ENCODE measurements at regions not wholly inside any gene's neighbourhood (a gene's known extent, or its start where the extent isn't known, plus 50 kb on each side); places are given as distances from the start of the nearest gene placed in this dataset.

- H3K36me3 ChIP-seq (ENCODE audit: control insufficient read depth in 1 of 2, insufficient read depth in 2 of 2, low read depth in 1 of 2, low read length in 2 of 2) = no peaks in the 10 kb centered on the region
- H3K14ac ChIP-seq (ENCODE audit: low read length in 2 of 2) = no peak overlapping the region
- H2AFZ ChIP-seq (ENCODE audit: low read depth, low read length) = no peak overlapping the region
- no peak overlapping the region for H2BK12ac ChIP-seq (ENCODE audit: low read length in 2 of 2)
- no peak overlapping the region for H3K4me3 ChIP-seq (ENCODE audit: insufficient read depth in 1 of 2, low read depth in 1 of 2, low read length in 2 of 2)
- H3K9me3 ChIP-seq (ENCODE audit: control insufficient read depth, low read length) = peaks cover 5% of the 10 kb centered on the region
- no peaks in the 10 kb centered on the region for H3K4me1 ChIP-seq (ENCODE audit: control insufficient read depth, insufficient read depth, low read depth, low read length)
- DNase-seq = no peak
- H3K4ac ChIP-seq (ENCODE audit: low read depth in 1 of 2, low read length in 2 of 2) = no peak overlapping the region
- H4K8ac ChIP-seq (ENCODE audit: low read length) = no peak overlapping the region
- no peak overlapping the region for H3K9ac ChIP-seq (ENCODE audit: low read length)
- no peaks in the 10 kb centered on the region for H3K79me1 ChIP-seq (replicated peaks; ENCODE audit: low read length, poor library complexity, severe bottlenecking)
- no peak overlapping the region for H2BK15ac ChIP-seq (ENCODE audit: low read depth, poor library complexity, severe bottlenecking)
- H4K91ac ChIP-seq (ENCODE audit: low read length) = no peak overlapping the region
- no peak overlapping the region for H2BK120ac ChIP-seq (ENCODE audit: low read depth, low read length)
- H2AK5ac ChIP-seq (ENCODE audit: low read length, severe bottlenecking) = no peak overlapping the region
- H3K18ac ChIP-seq (ENCODE audit: low read depth in 1 of 2, low read length in 2 of 2) = no peak overlapping the region
- no CpG with 5 or more reads among the region's 1 CpG for WGBS
- H3K4me2 ChIP-seq (ENCODE audit: low read length, poor library complexity, severe bottlenecking) = no peak overlapping the region
- no peak overlapping the region for H3K27ac ChIP-seq (ENCODE audit: low read length, poor library complexity, severe bottlenecking)
- H3K27me3 ChIP-seq (ENCODE audit: control insufficient read depth in 1 of 2, insufficient read depth in 1 of 2, low read length in 2 of 2) = no peaks in the 10 kb centered on the region
- no peak overlapping the region for H3K23ac ChIP-seq (ENCODE audit: low read length in 2 of 2)
- H2BK5ac ChIP-seq (ENCODE audit: low read depth, low read length, poor library complexity, severe bottlenecking) = no peak overlapping the region
Measured at GRCh38 chr3:143184099-143184498, 64.5 kb downstream of the CHST2 start.

GRCh38 chr3:143185401-143185800 is 65.8 kb downstream of the CHST2 start:
- Histone ChIP-seq H3K4me1 (ENCODE audit: control insufficient read depth, insufficient read depth, low read depth, low read length) (no peaks in the 10 kb centered on the region), H3K18ac (ENCODE audit: low read depth in 1 of 2, low read length in 2 of 2) (no peak overlapping the region), H3K23ac (ENCODE audit: low read length in 2 of 2) (no peak overlapping the region), H2AK5ac (ENCODE audit: low read length, severe bottlenecking) (no peak overlapping the region), H2AFZ (ENCODE audit: low read depth, low read length) (no peak overlapping the region), H3K79me1 (replicated peaks; ENCODE audit: low read length, poor library complexity, severe bottlenecking) (no peaks in the 10 kb centered on the region), H2BK5ac (ENCODE audit: low read depth, low read length, poor library complexity, severe bottlenecking) (no peak overlapping the region), H3K4me2 (ENCODE audit: low read length, poor library complexity, severe bottlenecking) (no peak overlapping the region), H3K27ac (ENCODE audit: low read length, poor library complexity, severe bottlenecking) (no peak overlapping the region), H3K36me3 (ENCODE audit: control insufficient read depth in 1 of 2, insufficient read depth in 2 of 2, low read depth in 1 of 2, low read length in 2 of 2) (no peaks in the 10 kb centered on the region), H4K8ac (ENCODE audit: low read length) (no peak overlapping the region), H3K4me3 (ENCODE audit: insufficient read depth in 1 of 2, low read depth in 1 of 2, low read length in 2 of 2) (no peak overlapping the region), H2BK12ac (ENCODE audit: low read length in 2 of 2) (no peak overlapping the region), H3K4ac (ENCODE audit: low read depth in 1 of 2, low read length in 2 of 2) (no peak overlapping the region), H3K9ac (ENCODE audit: low read length) (no peak overlapping the region), H2BK120ac (ENCODE audit: low read depth, low read length) (no peak overlapping the region), H3K14ac (ENCODE audit: low read length in 2 of 2) (no peak overlapping the region), H3K9me3 (ENCODE audit: control insufficient read depth, low read length) (peaks cover 5% of the 10 kb centered on the region), H4K91ac (ENCODE audit: low read length) (no peak overlapping the region), H2BK15ac (ENCODE audit: low read depth, poor library complexity, severe bottlenecking) (no peak overlapping the region), H3K27me3 (ENCODE audit: control insufficient read depth in 1 of 2, insufficient read depth in 1 of 2, low read length in 2 of 2) (no peaks in the 10 kb centered on the region)
- DNase-seq = no peak

- Histone ChIP-seq H3K36me3 (ENCODE audit: control insufficient read depth in 1 of 2, insufficient read depth in 2 of 2, low read depth in 1 of 2, low read length in 2 of 2) (no peaks in the 10 kb centered on the region), H2BK120ac (ENCODE audit: low read depth, low read length) (no peak overlapping the region), H3K23ac (ENCODE audit: low read length in 2 of 2) (no peak overlapping the region), H2BK15ac (ENCODE audit: low read depth, poor library complexity, severe bottlenecking) (no peak overlapping the region), H3K4me3 (ENCODE audit: insufficient read depth in 1 of 2, low read depth in 1 of 2, low read length in 2 of 2) (no peak overlapping the region), H2AFZ (ENCODE audit: low read depth, low read length) (no peak overlapping the region), H3K27ac (ENCODE audit: low read length, poor library complexity, severe bottlenecking) (no peak overlapping the region), H3K4me2 (ENCODE audit: low read length, poor library complexity, severe bottlenecking) (no peak overlapping the region), H3K4ac (ENCODE audit: low read depth in 1 of 2, low read length in 2 of 2) (no peak overlapping the region), H3K27me3 (ENCODE audit: control insufficient read depth in 1 of 2, insufficient read depth in 1 of 2, low read length in 2 of 2) (no peaks in the 10 kb centered on the region), H3K14ac (ENCODE audit: low read length in 2 of 2) (no peak overlapping the region), H3K9me3 (ENCODE audit: control insufficient read depth, low read length) (no peaks in the 10 kb centered on the region), H3K9ac (ENCODE audit: low read length) (no peak overlapping the region), H3K4me1 (ENCODE audit: control insufficient read depth, insufficient read depth, low read depth, low read length) (no peaks in the 10 kb centered on the region), H4K91ac (ENCODE audit: low read length) (no peak overlapping the region), H2BK5ac (ENCODE audit: low read depth, low read length, poor library complexity, severe bottlenecking) (no peak overlapping the region), H3K18ac (ENCODE audit: low read depth in 1 of 2, low read length in 2 of 2) (no peak overlapping the region), H2AK5ac (ENCODE audit: low read length, severe bottlenecking) (no peak overlapping the region), H3K79me1 (replicated peaks; ENCODE audit: low read length, poor library complexity, severe bottlenecking) (no peaks in the 10 kb centered on the region), H4K8ac (ENCODE audit: low read length) (no peak overlapping the region), H2BK12ac (ENCODE audit: low read length in 2 of 2) (no peak overlapping the region)
- no peak for DNase-seq
- 65% methylated on average over 1 of the region's 1 CpG for WGBS
Measured at GRCh38 chr3:143187111-143187510, 67.5 kb downstream of the CHST2 start.

DNA sequence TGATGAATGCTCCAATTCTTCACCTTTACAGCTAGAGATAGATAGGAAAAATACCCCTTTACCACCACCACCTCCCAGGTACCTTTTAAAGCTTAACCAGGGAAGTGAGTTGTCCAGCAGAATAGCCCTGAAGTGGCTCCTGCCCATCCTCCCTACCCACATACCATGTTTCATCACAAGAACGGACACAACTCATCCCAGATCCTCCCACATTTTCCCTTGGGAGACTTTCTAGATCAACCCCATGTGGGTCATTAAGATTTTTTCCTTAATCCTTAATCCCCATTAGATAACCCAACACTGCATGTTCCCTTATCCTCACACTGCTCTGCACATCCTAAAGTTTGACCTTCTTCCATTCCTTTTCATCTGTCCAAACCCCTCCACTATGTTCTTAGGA is 69.3 kb downstream of the CHST2 start:
- Histone ChIP-seq H3K4me2 (ENCODE audit: low read length, poor library complexity, severe bottlenecking) (no peak overlapping the region), H3K36me3 (ENCODE audit: control insufficient read depth in 1 of 2, insufficient read depth in 2 of 2, low read depth in 1 of 2, low read length in 2 of 2) (no peaks in the 10 kb centered on the region), H3K23ac (ENCODE audit: low read length in 2 of 2) (no peak overlapping the region), H3K4ac (ENCODE audit: low read depth in 1 of 2, low read length in 2 of 2) (no peak overlapping the region), H4K8ac (ENCODE audit: low read length) (no peak overlapping the region), H3K27ac (ENCODE audit: low read length, poor library complexity, severe bottlenecking) (no peak overlapping the region), H3K14ac (ENCODE audit: low read length in 2 of 2) (no peak overlapping the region), H4K91ac (ENCODE audit: low read length) (no peak overlapping the region), H2BK12ac (ENCODE audit: low read length in 2 of 2) (no peak overlapping the region), H2BK5ac (ENCODE audit: low read depth, low read length, poor library complexity, severe bottlenecking) (no peak overlapping the region), H3K18ac (ENCODE audit: low read depth in 1 of 2, low read length in 2 of 2) (no peak overlapping the region), H3K4me3 (ENCODE audit: insufficient read depth in 1 of 2, low read depth in 1 of 2, low read length in 2 of 2) (no peak overlapping the region), H3K9me3 (ENCODE audit: control insufficient read depth, low read length) (no peaks in the 10 kb centered on the region), H3K27me3 (ENCODE audit: control insufficient read depth in 1 of 2, insufficient read depth in 1 of 2, low read length in 2 of 2) (no peaks in the 10 kb centered on the region), H2AK5ac (ENCODE audit: low read length, severe bottlenecking) (no peak overlapping the region), H2AFZ (ENCODE audit: low read depth, low read length) (no peak overlapping the region), H2BK15ac (ENCODE audit: low read depth, poor library complexity, severe bottlenecking) (no peak overlapping the region), H3K9ac (ENCODE audit: low read length) (no peak overlapping the region), H2BK120ac (ENCODE audit: low read depth, low read length) (no peak overlapping the region), H3K4me1 (ENCODE audit: control insufficient read depth, insufficient read depth, low read depth, low read length) (no peaks in the 10 kb centered on the region), H3K79me1 (replicated peaks; ENCODE audit: low read length, poor library complexity, severe bottlenecking) (no peaks in the 10 kb centered on the region)
- DNase-seq = no peak
- 79% methylated on average over 1 of the region's 1 CpG for WGBS
